BLaER1 (cell line): ENCODE measurements at regions not wholly inside any gene's neighbourhood (a gene's known extent, or its start where the extent isn't known, plus 50 kb on each side); places are given as distances from the start of the nearest gene placed in this dataset.

Experiments used
- H3K27ac ChIP-seq: shearing (Covaris generic); formaldehyde crosslinking; 2 replicates; pipeline ENCODE4 v1.8.1; 2022
- H3K27me3 ChIP-seq: shearing (Covaris generic); formaldehyde crosslinking; 2 replicates; pipeline ENCODE4 v1.8.1; 2022
- H3K36me3 ChIP-seq: shearing (Covaris generic); formaldehyde crosslinking; 2 replicates; pipeline ENCODE4 v1.8.1; 2022
- H3K4me1 ChIP-seq: shearing (Covaris generic); formaldehyde crosslinking; 2 replicates; pipeline ENCODE4 v1.8.1; 2022
- H3K4me2 ChIP-seq: shearing (Covaris generic); formaldehyde crosslinking; 2 replicates; pipeline ENCODE4 v1.8.1; 2022
- H3K4me3 ChIP-seq: shearing (Covaris generic); formaldehyde crosslinking; 2 replicates; pipeline ENCODE4 v1.8.1; 2022
- H3K9ac ChIP-seq: shearing (Covaris generic); formaldehyde crosslinking; 2 replicates; pipeline ENCODE4 v1.8.1; 2022
- H3K9me3 ChIP-seq: shearing (Covaris generic); formaldehyde crosslinking; 2 replicates; pipeline ENCODE4 v1.8.1; 2022
- H4K20me1 ChIP-seq: shearing (Covaris generic); formaldehyde crosslinking; 2 replicates; pipeline ENCODE4 v1.8.1; 2022
- Cebpa-rat ChIP-seq: shearing (Covaris generic); IDR thresholded peaks from 2 replicates; pipeline ENCODE4 v1.8.1; 2022

DNA sequence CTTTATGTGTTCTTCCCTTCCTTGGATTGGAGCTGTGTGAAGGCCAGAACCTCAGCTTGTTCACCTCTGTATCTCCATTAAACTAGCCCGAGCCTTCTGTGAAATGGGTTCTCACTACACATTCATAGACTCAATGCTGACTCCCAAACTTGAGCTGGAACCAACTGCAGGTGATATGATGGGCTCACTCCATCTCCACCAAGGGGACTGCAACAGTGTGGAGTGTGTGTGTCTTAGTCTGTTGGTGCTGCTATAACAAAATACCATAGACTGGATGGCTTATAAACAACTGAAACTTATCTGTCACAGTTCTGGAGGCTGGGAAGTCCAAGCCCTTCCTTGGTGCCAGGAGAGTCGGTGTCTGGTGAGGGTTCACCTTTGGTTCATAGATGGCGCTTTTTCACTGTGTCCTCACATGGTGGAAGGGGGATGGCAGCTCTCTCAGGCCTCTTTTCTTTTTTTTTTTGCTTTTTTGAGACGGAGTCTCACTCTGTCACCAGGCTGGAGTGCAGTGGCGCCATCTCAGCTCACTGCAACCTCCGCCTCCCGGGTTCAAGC, 94.2 kb upstream of the MAP4K3 start:
- Histone ChIP-seq H3K9ac (no peak overlapping the region), H4K20me1 (no peaks in the 10 kb centered on the region), H3K4me2 (peak overlapping the region; percentile 67), H3K27ac (peak overlapping the region; percentile 40; the same call in 1 of the 2 replicates), H3K4me3 (no peak overlapping the region), H3K9me3 (no peaks in the 10 kb centered on the region), H3K27me3 (no peaks in the 10 kb centered on the region), H3K4me1 (peaks cover 43% of the 10 kb centered on the region), H3K36me3 (no peaks in the 10 kb centered on the region)
- TF ChIP-seq Cebpa-rat = no peak

DNA sequence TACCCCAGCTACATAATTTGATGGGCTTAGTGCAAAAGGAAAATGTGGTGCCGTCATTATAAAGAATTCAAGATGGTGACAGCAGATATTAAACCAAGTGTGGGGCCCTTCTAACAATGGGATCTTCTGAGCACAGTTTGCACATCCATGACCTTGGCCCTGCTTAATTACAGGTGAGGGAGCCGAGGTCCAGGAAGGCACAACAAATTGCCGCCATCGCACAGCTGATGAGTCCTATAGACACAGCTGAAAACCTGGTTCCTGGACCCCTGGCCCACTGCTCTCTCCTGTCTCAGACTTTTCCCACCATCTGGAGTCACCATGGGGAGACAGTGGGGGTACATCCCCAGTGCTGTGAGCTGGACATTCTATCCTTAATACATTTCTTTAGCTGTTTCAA, 95.8 kb upstream of the MAP4K3 start:
- no peaks in the 10 kb centered on the region for H3K27me3 ChIP-seq
- H3K36me3 ChIP-seq = no peaks in the 10 kb centered on the region
- H3K4me2 ChIP-seq = no peak overlapping the region
- H3K9me3 ChIP-seq = no peaks in the 10 kb centered on the region
- no peak overlapping the region for H3K4me3 ChIP-seq
- H3K4me1 ChIP-seq = peaks cover 36% of the 10 kb centered on the region
- TF ChIP-seq Cebpa-rat = no peak
- H3K27ac ChIP-seq = no peak overlapping the region
- no peak overlapping the region for H3K9ac ChIP-seq
- no peaks in the 10 kb centered on the region for H4K20me1 ChIP-seq

DNA sequence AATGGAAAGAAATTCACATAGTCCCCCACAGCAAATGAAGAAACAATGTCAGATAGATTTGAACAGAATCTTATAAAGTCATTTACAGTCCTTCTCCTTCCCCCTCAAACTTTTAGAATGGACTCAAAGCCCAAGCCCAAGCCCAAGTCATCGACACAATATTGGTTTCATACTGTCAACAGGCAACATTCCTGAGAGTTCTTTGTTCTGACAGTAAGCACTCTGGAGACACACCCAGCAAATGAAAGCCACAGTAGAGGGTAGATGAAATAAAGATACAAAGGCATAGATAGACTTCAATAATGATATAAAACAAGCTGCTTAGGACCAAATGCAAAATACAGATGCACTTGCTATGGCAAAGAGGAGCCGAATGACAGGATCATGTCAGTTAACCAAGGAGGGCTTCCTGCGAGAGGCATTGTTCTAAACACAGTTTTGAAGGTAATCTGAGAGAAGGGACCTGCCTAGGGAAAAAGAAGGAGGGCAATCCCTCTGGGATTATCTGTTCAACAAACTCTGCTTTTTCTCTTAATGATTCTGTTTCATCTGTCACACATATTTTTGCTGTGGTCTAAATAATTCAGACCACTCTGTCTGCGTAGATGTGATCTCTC, 97.1 kb upstream of the MAP4K3 start:
- no peak for TF ChIP-seq Cebpa-rat
- no peak overlapping the region for H3K4me2 ChIP-seq
- no peaks in the 10 kb centered on the region for H4K20me1 ChIP-seq

DNA sequence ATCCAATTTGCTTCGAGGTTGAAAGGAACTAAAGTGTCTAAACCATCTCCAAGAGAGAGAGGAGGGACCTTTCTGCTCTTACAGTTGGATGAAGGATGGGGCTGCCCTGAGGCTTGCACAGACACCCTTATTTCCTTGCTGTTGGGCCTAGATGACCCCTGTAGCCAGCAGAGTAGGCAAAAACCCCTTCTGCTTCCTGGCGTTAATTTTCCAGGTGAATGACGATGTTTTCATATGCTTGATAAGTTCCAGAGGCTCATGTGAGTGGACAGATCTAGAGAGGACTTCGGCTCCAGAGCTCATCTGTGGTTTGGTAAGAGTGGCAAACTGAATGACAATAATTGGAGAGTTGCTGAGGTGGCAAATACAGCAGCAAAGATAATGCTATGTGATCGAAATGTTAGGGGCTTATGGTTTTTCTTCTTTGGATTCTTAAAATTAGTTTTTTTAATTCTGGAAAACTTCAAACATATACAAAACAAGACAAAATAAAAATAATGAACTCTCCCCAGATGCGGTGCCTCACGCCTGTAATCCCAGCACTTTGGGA, 98.6 kb upstream of the MAP4K3 start:
- no peak for TF ChIP-seq Cebpa-rat

More for the DNA sequence above, 97.1 kb upstream of the MAP4K3 start:
- Histone ChIP-seq H3K27me3 (no peaks in the 10 kb centered on the region), H3K4me3 (no peak overlapping the region), H3K9ac (no peak overlapping the region), H3K27ac (no peak overlapping the region), H3K9me3 (0 out of 2 replicates have a peak, but pooled peaks cover 3% of the 10 kb centered on the region), H3K4me1 (peaks cover 35% of the 10 kb centered on the region), H3K36me3 (no peaks in the 10 kb centered on the region)

DNA sequence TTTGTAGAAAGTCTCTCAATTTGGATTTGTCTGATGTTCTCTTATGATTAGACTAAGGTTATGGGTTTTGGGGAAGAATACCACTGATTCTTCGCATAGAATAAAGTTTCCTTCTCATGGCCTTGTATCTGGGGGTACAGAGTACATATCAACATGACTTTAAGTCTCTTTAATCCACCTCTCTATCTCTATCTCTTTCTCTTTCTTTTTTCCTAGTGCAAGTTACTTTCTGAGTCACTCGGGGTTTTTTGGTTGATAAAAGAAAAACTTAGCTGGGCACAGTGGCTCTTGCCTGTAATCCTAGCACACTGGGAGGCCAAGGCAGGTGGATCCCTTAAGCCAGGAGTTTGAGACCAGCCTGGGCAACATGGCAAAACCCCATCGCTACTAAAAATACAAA, 100.1 kb upstream of the MAP4K3 start:
- H3K9ac ChIP-seq = no peak overlapping the region
- H3K4me2 ChIP-seq = no peak overlapping the region
- no peaks in the 10 kb centered on the region for H3K36me3 ChIP-seq
- no peak overlapping the region for H3K27ac ChIP-seq
- H3K27me3 ChIP-seq = no peaks in the 10 kb centered on the region
- H3K4me1 ChIP-seq = peaks cover 5% of the 10 kb centered on the region
- H3K9me3 ChIP-seq = 0 out of 2 replicates have a peak, but pooled peaks cover 3% of the 10 kb centered on the region
- no peaks in the 10 kb centered on the region for H4K20me1 ChIP-seq
- H3K4me3 ChIP-seq = no peak overlapping the region
- TF ChIP-seq Cebpa-rat = no peak

More for the DNA sequence above, 98.6 kb upstream of the MAP4K3 start:
- 0 out of 2 replicates have a peak, but pooled peaks cover 3% of the 10 kb centered on the region for H3K9me3 ChIP-seq
- H3K4me1 ChIP-seq = peaks cover 20% of the 10 kb centered on the region
- H3K36me3 ChIP-seq = no peaks in the 10 kb centered on the region
- H3K27ac ChIP-seq = no peak overlapping the region
- no peak overlapping the region for H3K4me2 ChIP-seq
- no peaks in the 10 kb centered on the region for H4K20me1 ChIP-seq
- no peaks in the 10 kb centered on the region for H3K27me3 ChIP-seq
- no peak overlapping the region for H3K9ac ChIP-seq
- no peak overlapping the region for H3K4me3 ChIP-seq

DNA sequence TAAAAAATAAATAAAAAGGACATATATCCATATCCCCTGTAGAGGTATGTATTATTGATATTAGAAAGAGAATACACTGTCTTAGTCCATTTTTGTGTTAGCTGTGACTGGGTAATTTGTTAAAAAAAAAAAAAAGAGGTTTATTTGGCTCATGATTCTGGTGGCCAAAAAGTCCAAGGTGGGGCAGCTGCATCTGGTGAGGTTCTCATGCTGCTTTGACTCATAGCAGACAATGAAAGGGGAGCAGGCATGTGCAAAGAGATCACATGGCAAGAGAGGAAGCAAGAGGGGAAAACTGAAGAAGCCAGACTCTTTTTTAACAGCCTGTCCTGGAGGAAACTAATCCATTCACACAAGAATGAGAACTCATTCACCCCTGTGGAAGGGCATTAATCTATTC, 101.6 kb upstream of the MAP4K3 start:
- Histone ChIP-seq H3K9me3 (0 out of 2 replicates have a peak, but pooled peaks cover 3% of the 10 kb centered on the region), H3K4me2 (no peak overlapping the region), H3K27ac (no peak overlapping the region), H3K36me3 (no peaks in the 10 kb centered on the region), H3K4me3 (no peak overlapping the region), H3K4me1 (no peaks in the 10 kb centered on the region), H4K20me1 (no peaks in the 10 kb centered on the region), H3K9ac (no peak overlapping the region), H3K27me3 (no peaks in the 10 kb centered on the region)
- no peak for TF ChIP-seq Cebpa-rat

DNA sequence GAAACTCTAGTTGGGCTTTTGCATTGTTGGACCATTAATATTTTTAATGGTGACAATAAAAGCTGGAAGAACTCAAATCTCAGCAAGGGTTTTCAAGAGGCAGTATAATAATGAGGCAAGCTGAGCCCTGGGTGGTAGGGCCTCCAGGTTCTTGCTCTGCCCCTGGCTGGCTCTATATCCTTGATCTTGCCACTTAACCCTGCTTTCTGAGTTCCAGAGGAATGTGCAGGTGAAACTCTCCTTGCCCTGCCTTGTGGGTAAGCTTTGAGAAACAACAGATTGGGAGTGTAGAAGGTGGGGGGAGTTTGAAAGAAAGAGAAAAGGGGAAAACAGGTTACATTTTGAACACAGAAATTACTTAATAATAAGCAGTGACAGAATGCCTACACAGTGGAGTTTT, 103.3 kb upstream of the MAP4K3 start:
- H3K4me3 ChIP-seq = no peak overlapping the region
- H3K4me2 ChIP-seq = no peak overlapping the region
- H4K20me1 ChIP-seq = no peaks in the 10 kb centered on the region
- no peak overlapping the region for H3K9ac ChIP-seq
- H3K27me3 ChIP-seq = no peaks in the 10 kb centered on the region
- H3K4me1 ChIP-seq = no peaks in the 10 kb centered on the region
- no peaks in the 10 kb centered on the region for H3K36me3 ChIP-seq
- no peak overlapping the region for H3K27ac ChIP-seq
- H3K9me3 ChIP-seq = 0 out of 2 replicates have a peak, but pooled peaks cover 3% of the 10 kb centered on the region
- TF ChIP-seq Cebpa-rat = no peak

DNA sequence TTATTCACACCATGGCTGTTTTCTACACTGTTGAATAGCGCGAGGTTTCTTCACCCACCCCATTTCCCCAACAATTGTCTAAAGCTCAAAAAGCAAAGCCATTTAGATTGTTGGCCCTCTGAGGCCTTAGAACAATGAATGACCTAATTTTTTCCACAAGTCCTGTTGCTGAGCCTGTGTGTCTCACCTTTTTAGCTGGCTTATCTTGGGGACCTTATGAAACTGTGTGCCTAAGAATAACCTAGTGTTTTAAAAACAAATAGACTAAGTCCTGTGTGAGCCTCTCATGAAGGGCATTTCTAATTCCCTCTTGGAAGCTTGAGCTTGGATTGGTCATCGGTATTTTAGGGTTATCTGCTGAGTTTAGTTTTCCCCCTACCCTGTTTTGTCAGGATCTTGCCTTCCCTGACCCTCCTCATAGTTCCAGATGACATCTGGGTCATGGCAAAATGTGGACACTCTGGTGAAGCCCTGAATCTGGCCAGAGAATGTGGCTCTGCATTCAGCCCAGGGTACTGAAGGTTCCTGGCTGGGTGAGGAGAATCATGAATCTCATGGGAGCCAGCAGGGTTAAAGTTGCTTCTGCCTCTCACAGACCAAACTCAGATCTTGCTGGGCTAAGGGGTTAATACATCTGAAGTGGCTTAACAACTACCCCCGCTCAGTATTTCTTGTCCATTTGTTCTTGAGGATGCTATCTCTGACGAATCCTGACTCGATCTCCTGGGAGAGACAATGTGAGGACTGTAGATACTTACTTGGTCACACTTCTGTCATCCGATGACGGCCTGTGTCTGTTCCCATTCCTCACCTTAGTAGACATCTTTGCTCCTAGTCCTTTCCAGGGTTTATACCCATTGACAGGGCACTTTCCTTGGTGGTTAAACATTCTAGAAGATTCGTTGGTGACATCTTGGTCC, 104.2 kb upstream of the MAP4K3 start:
- no peaks in the 10 kb centered on the region for H4K20me1 ChIP-seq
- no peak overlapping the region for H3K27ac ChIP-seq
- H3K9ac ChIP-seq = no peak overlapping the region
- H3K9me3 ChIP-seq = 0 out of 2 replicates have a peak, but pooled peaks cover 3% of the 10 kb centered on the region
- H3K27me3 ChIP-seq = no peaks in the 10 kb centered on the region
- no peak overlapping the region for H3K4me3 ChIP-seq
- H3K36me3 ChIP-seq = no peaks in the 10 kb centered on the region
- no peaks in the 10 kb centered on the region for H3K4me1 ChIP-seq
- H3K4me2 ChIP-seq = no peak overlapping the region
- no peak for TF ChIP-seq Cebpa-rat

DNA sequence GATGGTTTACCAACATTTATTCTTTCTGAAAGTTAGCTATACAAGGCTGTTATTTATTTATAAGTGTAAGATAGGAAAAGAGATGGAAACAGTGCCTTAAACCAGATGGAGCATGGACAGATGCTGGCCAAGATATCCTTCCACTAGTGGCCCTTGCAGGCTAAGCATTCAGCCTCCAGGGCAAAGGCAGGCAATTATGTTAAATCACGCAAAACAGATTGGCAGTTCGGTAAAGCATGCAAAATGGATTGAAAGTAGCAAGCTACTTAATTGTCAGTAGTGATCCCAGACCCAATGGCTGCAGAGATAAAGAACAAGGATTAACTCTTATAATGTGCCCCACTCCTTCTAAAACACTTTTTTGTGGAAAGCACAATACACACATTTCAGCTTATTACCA, 105.4 kb upstream of the MAP4K3 start:
- Histone ChIP-seq H3K4me3 (no peak overlapping the region), H3K27ac (no peak overlapping the region), H4K20me1 (no peaks in the 10 kb centered on the region), H3K9me3 (0 out of 2 replicates have a peak, but pooled peaks cover 3% of the 10 kb centered on the region), H3K36me3 (no peaks in the 10 kb centered on the region), H3K4me1 (no peaks in the 10 kb centered on the region), H3K27me3 (no peaks in the 10 kb centered on the region), H3K9ac (no peak overlapping the region), H3K4me2 (no peak overlapping the region)
- no peak for TF ChIP-seq Cebpa-rat
